HUES6 (cell line): ENCODE measurements at regions not wholly inside any gene's neighbourhood (a gene's known extent, or its start where the extent isn't known, plus 50 kb on each side); places are given as distances from the start of the nearest gene placed in this dataset.
"Not testable (repeated sequence)": the region's sequence is repeated elsewhere in the genome, so short reads cannot be mapped to it uniquely, and the experiment has no call there.

Experiments
- H3K27ac ChIP-seq: 2 replicates; pipeline ENCODE4 v1.7.0; 2013; ENCODE audit warnings: low read depth, mild to moderate bottlenecking, low read length, inconsistent platforms
- H3K27me3 ChIP-seq: 2 replicates; pipeline ENCODE4 v1.6.1; 2013; ENCODE audit warnings: low read length; ENCODE audit not compliant: control insufficient read depth, insufficient read depth
- H3K36me3 ChIP-seq: 2 replicates; pipeline ENCODE4 v1.6.1; 2013; ENCODE audit warnings: low read length; ENCODE audit not compliant: control insufficient read depth, insufficient read depth
- H3K4me1 ChIP-seq: 2 replicates; pipeline ENCODE4 v1.6.1; 2013; ENCODE audit warnings: low read length; ENCODE audit not compliant: control insufficient read depth, insufficient read depth
- H3K4me3 ChIP-seq: 2 replicates; pipeline ENCODE4 v1.5.1; 2013; ENCODE audit warnings: low read depth, low read length
- H3K9ac ChIP-seq: one replicate; pipeline ENCODE4 v1.6.1; 2013; ENCODE audit warnings: mild to moderate bottlenecking, low read length
- H3K9me3 ChIP-seq: 2 replicates; pipeline ENCODE4 v1.6.1; 2013; ENCODE audit warnings: low read depth, low read length; ENCODE audit not compliant: control insufficient read depth, insufficient read depth

DNA sequence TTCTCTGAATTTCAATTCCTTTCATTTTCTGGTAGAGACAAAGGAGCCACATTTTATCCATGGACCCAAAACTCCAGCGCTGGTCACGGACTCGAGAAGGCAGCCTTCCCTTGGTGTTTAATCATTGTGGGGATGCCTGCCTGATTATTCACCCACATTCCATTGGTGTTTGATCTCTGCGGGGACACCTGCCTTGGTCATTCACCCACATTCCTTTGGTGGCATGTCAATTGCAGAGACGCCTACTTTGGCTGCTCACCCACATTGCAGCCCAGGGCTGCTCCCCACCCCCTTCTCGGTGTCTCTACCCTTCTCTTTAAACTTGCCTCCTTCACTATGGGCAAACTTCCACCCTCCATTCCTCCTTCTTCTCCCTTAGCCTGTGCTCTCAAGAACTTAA is 780.7 kb upstream of the POU3F4 start:
- not testable (repeated sequence) for H3K9me3 ChIP-seq, H3K4me3 ChIP-seq, H3K36me3 ChIP-seq, H3K9ac ChIP-seq, H3K27ac ChIP-seq, H3K27me3 ChIP-seq, H3K4me1 ChIP-seq

DNA sequence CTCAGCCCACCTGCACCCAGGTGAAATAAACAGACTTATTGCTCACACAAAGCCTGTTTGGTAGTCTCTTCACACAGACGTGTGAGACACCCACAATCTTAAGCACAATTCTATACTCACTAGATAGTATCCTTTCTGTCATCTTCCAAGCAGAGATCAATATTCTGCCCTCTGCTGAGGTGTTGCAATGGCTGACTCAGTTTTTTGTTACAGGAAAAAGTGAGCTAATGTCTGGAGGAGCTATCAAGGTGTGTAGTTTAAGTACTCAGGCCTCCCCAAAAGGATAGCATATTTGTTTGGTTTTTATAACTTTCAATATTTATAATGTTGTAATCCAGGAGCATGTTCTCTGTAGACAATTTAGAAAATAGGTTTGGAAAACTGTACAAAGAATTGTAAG is 775.2 kb upstream of the POU3F4 start:
- H3K4me1 ChIP-seq, result no peaks in the 10 kb centered on the region
- no peak overlapping the region for H3K27ac ChIP-seq
- H3K9me3 ChIP-seq, result no peaks in the 10 kb centered on the region
- no peaks in the 10 kb centered on the region for H3K27me3 ChIP-seq
- H3K4me3 ChIP-seq, result no peak overlapping the region
- H3K9ac ChIP-seq, result no peak overlapping the region
- no peaks in the 10 kb centered on the region for H3K36me3 ChIP-seq

DNA sequence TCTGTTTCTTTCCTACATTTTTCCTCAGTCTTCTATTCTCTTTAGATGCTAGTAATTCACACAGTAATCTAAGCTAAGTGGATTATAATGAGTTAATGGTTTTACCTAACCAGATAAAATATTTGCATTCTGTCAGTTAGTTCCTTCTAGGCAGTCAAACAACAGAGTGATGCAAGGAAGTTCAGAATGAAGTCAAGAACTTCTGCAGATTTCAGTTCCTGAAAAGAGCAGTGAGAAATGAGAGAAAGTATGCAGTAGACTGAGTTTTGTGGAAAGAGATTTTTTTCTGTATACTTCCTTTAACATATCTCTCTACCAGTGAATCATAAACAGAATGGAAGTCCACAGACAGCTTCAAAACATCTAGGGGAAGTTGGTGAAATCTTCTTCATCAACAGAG is 774.0 kb upstream of the POU3F4 start:
- H3K4me1 ChIP-seq, result no peaks in the 10 kb centered on the region
- no peaks in the 10 kb centered on the region for H3K9me3 ChIP-seq
- no peak overlapping the region for H3K4me3 ChIP-seq
- H3K27ac ChIP-seq, result no peak overlapping the region
- no peak overlapping the region for H3K9ac ChIP-seq
- H3K36me3 ChIP-seq, result no peaks in the 10 kb centered on the region
- H3K27me3 ChIP-seq, result no peaks in the 10 kb centered on the region

DNA sequence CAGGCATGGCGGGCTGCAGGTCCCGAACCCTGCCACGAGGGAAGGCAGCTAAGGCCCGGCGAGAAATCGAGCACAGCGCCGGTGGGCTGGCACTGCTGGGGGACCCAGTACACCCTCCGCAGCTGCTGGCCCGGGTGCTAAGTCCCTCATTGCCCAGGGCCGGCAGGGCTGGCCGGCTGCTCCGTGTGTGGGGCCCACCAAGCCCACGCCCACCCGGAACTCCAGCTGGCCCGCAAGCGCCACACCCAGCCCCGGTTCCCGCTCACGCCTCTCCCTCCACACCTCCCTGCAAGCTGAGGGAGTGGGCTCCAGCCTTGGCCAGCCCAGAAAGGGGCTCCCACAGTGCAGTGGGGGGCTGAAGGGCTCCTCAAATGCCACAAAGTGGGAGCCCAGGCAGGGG is 769.8 kb upstream of the POU3F4 start:
- H3K4me1 ChIP-seq, H3K27ac ChIP-seq, H3K27me3 ChIP-seq, H3K4me3 ChIP-seq, H3K36me3 ChIP-seq, H3K9me3 ChIP-seq, H3K9ac ChIP-seq: not testable (repeated sequence)

DNA sequence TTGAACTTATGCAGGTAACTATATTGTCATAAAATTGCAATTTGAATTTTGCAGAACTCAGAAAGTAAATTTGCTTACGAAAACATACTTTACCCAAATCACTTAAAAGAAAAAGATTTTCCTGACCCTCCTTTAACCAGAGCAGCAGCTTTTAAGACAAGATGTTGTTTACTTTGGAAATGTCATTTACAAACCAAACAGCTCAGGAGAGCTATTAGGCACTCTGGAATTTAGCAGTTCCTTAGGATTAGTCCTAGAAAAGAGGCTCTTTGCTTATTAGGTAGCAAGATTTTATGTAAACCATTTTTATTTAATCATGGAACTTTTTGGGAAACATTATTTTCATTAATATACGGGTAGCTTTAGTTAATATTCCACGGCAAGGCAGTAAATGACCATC is 765.7 kb upstream of the POU3F4 start:
- H3K4me3 ChIP-seq, result no peak overlapping the region
- H3K27ac ChIP-seq, result peak overlapping the region; percentile 44; the same call in 1 of the 2 replicates
- H3K27me3 ChIP-seq, result no peaks in the 10 kb centered on the region
- H3K9ac ChIP-seq, result no peak overlapping the region
- no peaks in the 10 kb centered on the region for H3K9me3 ChIP-seq
- H3K36me3 ChIP-seq, result no peaks in the 10 kb centered on the region
- peaks cover 9% of the 10 kb centered on the region for H3K4me1 ChIP-seq

DNA sequence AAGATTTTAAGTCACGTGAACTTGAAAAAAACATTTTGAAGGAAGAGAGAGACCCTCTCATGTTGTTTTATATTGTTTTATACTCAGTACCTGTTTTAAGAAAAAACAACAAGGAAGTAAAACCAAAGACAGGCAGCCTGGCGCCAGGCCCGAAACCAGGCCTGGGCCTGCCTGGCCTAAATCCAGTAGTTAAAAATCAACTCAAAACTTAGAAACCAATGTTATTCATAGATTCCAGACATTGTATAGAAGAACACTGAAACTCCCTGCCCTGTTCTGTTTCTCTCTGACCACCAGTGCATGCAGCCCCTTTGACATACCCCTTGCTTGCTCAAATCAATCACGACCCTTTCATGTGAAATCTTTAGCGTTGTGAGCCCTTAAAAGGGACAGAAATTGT is 762.4 kb upstream of the POU3F4 start:
- not testable (repeated sequence) for H3K27ac ChIP-seq, H3K4me3 ChIP-seq, H3K27me3 ChIP-seq, H3K4me1 ChIP-seq, H3K36me3 ChIP-seq, H3K9ac ChIP-seq, H3K9me3 ChIP-seq

DNA sequence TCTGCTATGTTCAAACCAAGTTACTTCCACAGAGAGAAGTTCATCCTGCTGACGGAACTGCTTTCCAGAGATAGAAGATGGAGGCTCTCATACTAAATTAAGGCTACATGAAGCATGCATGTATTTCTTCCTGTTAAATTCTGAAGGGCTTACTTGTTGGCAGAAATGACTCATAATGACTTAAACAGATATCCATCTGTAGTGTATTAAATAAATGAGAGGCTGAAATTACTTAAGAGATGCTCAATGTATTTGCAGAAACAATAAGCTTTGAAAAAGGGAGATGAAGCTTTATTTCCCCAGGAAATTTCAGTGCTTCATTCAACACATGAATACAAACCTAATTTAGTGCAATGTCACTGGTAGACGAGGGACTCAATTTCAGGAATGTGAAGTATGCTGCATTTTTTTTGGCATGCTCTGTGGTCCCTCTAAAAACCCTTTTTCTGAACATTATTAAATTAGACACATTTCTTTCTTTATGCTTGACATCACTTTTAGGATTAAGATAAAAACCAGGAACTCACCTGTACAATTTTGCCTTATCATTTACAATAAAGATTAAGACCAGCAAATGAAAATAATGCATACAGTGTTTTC is 759.1 kb upstream of the POU3F4 start:
- Histone ChIP-seq H3K27me3 (no peaks in the 10 kb centered on the region), H3K27ac (no peak overlapping the region), H3K4me3 (no peak overlapping the region), H3K4me1 (no peaks in the 10 kb centered on the region; the same call in 1 of the 2 replicates), H3K36me3 (no peaks in the 10 kb centered on the region), H3K9ac (no peak overlapping the region), H3K9me3 (no peaks in the 10 kb centered on the region)

DNA sequence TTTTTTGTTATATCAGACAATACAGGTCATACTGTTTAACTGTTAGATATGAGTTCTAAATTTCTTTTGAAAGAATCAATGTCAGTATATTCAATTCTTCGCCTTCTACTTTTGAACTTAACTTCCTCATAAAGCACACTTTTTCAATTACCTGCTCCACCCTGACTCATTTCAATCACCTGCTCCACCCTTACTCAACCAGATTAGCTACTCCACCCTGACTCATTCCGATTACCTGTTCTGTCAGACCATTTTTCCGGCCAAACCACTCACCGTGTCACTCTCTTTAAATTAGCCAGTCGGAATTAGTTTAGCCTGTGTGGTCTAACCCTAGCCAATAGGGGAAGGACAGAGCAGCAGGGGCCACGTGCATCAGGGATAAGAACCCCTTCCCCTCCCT is 751.8 kb upstream of the POU3F4 start:
- Histone ChIP-seq H3K4me3 (no peak overlapping the region), H3K4me1 (no peaks in the 10 kb centered on the region), H3K9me3 (0 out of 2 replicates have a peak, but pooled peaks cover 5% of the 10 kb centered on the region), H3K27ac (no peak overlapping the region), H3K27me3 (no peaks in the 10 kb centered on the region), H3K9ac (no peak overlapping the region), H3K36me3 (no peaks in the 10 kb centered on the region)

DNA sequence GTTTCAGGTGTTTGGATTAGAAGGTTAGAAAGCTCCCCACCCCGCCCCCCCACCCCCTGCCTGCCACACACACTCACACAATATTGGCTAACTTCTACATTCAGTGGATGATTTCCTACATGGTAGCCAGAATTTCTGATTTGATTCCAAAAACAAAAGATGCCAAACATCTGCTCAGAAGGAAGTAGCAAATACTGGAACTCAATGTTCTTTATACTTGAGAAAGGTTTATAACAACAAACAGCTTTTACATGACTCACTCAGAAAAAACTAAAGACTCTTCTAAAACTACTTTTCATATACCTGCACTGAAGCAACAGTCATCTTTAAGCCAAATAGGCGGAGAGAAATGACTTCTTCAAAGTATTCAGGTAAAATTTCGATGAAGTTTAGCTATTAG is 750.5 kb upstream of the POU3F4 start:
- no peaks in the 10 kb centered on the region for H3K36me3 ChIP-seq
- H3K27me3 ChIP-seq, result no peaks in the 10 kb centered on the region
- 0 out of 2 replicates have a peak, but pooled peaks cover 5% of the 10 kb centered on the region for H3K9me3 ChIP-seq
- H3K27ac ChIP-seq, result no peak overlapping the region
- no peaks in the 10 kb centered on the region for H3K4me1 ChIP-seq
- no peak overlapping the region for H3K9ac ChIP-seq
- H3K4me3 ChIP-seq, result no peak overlapping the region

DNA sequence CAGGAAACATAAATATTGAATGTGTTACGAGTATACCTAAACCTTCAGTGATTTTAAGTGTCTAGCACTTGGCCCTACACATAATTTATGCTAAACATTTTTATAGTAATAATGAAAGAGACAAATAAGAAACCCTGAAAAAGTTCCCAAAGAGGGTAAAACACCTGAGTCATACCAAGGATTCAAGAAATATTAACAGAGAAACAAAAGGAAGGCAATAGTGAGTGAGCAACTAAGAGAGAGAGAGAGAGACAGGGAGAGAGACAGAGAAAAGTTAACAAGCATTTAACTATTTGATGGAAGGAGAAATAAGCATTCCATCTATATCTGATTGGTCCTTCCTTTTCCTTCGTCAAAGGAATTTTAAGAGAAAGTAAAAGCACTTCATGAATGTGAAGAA is 743.6 kb upstream of the POU3F4 start:
- H3K27me3 ChIP-seq, result no peaks in the 10 kb centered on the region
- H3K4me3 ChIP-seq, result no peak overlapping the region
- H3K27ac ChIP-seq, result no peak overlapping the region
- H3K36me3 ChIP-seq, result no peaks in the 10 kb centered on the region
- H3K9me3 ChIP-seq, result peaks cover 15% of the 10 kb centered on the region; the same call in 1 of the 2 replicates
- H3K9ac ChIP-seq, result no peak overlapping the region
- H3K4me1 ChIP-seq, result no peaks in the 10 kb centered on the region

DNA sequence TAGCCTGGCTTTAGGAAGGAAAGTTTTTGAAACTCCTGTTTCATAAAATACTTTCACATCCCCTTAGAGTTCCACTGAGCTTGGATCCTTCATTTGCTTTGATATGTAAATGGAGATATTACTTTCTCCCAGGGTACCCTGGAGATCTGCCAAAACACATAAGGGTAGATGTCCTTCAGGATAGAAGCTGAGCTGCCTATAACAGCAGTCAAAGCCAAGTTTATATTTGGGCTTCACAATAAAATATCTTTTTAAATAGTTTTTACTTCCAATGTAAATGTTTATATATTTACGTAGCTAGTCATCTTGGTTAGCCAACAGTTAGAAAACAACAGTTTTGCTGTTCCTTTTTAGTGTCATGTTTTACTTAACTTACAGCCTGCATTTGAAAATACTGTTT is 742.3 kb upstream of the POU3F4 start:
- Histone ChIP-seq H3K27me3 (no peaks in the 10 kb centered on the region), H3K9me3 (peaks cover 18% of the 10 kb centered on the region), H3K4me1 (no peaks in the 10 kb centered on the region), H3K4me3 (no peak overlapping the region), H3K36me3 (no peaks in the 10 kb centered on the region), H3K27ac (no peak overlapping the region), H3K9ac (no peak overlapping the region)

DNA sequence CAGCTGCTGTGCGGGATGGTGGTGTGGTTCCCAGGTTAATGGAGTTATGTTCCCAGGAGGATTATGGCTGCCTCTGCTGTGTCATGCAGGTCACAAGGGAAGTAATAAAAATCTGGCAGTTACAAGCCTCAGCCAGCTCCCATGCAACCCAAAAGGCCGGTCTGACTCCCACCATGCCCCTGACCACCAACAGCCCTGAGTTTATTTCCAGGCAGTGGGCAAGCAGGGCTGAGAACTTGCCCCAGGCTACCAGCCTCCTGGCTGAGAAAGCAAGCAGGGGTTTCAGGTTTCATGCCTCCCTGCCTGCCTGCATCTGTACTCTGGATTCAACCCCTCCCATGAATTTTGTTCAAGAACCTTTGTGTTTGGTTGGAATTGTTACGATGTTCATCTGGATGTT is 732.7 kb upstream of the POU3F4 start:
- Histone ChIP-seq H3K9ac (no peak overlapping the region), H3K9me3 (peaks cover 35% of the 10 kb centered on the region), H3K27me3 (no peaks in the 10 kb centered on the region), H3K27ac (no peak overlapping the region), H3K36me3 (no peaks in the 10 kb centered on the region), H3K4me1 (no peaks in the 10 kb centered on the region), H3K4me3 (no peak overlapping the region)
